GF-D8 (cell line): ENCODE measurements at regions not wholly inside any gene's neighbourhood (a gene's known extent, or its start where the extent isn't known, plus 50 kb on each side); places are given as distances from the start of the nearest gene placed in this dataset.

Experiments used
- DNase-seq: peaks from one replicate; lab custom pipeline; 2025; lab: John Stamatoyannopoulos, UW

DNA sequence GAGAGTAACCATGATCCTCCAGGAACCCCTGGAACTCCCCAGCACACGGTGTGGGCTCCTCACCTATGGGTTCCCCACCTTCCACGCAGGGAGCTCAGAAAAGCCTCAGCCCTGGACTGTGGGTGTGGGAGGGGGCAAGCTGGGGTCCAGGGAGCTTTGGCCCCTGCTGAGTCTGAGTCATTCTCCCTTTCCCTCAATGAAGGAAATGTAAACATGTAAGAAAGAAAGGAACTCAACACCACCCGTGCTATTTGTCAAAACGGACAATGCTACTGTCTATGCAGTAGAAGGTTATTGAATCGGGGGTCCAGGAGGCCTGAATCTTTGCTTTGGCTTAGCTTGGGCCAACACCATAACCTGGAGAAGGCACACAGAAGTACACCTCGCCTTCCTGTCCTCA, 222.8 kb downstream of the PMP22 start:
- DNase-seq: no peak

DNA sequence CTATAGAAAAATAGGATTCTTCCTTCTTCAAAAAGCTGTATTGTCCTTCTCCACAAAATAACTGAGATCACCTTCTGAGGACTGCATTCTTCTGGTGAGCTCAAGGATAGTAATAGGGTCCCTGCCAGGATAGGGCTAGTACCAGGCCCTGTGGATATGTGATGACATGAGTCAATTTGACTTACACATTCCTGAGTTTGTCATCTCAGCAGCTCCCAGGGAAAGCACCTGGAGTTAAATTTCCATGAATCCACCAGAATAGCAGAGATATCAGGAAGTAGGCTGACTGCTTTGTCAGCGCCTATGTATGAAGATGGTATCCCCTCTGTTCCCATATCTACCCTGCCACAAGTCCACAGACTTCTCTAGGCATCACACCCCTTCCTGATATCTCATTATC, 225.8 kb downstream of the PMP22 start:
- no peak for DNase-seq

DNA sequence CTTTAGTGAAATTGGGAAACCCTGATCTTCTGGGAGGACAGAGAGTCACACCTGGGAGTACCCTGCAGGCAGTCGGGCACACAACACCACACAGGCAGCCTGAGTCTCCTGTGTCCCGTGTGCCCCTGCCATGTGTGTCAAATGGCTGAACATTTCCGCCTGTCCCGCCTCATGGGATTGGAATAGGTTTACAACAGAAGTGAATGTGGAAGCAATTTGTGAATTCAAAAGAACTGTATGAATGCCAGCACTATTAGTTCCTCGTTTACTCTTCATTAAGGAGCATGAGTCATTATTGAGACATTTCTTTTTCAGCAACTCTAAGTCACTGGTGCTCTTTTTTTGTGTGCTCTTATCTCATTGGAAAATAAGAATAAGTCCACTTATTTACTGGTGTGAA, 226.5 kb downstream of the PMP22 start:
- no peak for DNase-seq

DNA sequence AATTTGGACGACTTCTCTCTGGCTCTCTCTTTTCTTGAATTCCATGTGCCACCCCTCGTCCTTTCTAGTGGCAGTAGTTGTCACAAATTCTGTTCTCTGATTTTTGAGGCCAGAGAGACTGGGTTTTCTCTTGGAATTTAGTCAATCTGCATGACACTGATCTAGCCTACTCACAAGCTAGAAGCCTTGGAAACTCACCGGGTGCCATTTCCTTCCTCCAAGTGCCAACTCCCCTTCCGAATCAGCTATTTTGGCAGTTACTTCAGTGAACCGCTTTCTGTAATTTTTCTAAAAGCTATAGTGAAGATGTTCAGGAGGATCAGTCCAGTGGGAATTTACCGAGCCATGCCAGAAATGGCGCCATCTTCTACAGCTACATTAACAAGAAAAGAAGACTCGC, 228.9 kb downstream of the PMP22 start:
- DNase-seq: no peak

DNA sequence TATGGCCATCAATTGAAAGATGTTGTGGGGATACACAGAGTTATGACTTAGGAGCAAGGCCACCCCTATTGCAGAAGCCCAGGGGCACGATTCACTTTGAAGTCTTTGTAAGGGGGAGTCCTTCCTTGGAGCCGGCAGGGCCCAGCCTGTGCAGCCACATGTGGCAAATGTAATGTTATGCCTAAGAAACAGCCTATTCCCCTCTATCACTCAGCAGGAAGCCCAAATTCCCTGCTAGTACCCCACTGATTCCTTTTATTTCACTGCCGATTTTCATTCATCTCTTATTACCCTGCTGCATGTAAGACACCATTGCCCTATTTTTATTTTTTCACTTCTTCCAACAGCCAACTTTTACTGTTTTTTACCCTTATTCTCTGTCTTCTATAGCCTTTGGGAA, 233.2 kb downstream of the PMP22 start:
- DNase-seq: no peak

DNA sequence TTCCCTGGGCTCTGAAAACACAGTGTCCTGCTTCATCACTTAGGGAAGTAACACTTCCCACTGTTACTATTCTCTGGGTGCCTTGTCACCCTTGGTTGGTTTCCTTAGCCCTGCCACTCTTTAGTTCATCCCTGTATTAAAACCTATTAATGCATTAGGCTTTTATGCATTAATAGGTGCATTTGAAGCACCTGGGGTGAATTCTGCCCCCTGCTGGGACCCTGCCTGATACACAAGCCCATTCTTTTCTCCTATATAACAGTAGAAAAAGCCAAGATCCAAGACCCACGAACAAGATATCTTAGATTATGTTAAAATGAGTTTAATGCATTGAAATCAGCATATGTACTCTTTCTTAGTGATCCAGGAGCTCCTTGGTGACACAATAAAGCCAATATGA, 235.7 kb downstream of the PMP22 start:
- no peak for DNase-seq

DNA sequence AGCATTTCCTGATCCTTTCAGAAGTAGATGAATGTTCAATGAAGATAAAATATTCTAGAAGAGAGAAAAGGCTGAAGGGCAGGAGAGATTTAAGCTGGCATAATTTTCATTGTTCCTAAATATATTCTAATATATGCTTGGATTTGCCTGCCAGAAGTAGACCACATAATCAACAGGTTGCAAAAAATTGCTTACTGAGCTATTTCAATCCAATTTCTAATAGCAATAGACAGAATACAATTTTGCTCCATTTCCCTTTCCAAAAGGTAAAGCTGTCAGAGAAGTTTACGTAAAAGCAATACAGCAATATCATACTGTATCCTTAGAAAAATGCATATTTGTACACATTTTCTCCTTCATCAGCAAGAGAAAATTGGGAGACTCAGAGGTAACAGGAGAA, 237.3 kb downstream of the PMP22 start:
- DNase-seq: no peak

DNA sequence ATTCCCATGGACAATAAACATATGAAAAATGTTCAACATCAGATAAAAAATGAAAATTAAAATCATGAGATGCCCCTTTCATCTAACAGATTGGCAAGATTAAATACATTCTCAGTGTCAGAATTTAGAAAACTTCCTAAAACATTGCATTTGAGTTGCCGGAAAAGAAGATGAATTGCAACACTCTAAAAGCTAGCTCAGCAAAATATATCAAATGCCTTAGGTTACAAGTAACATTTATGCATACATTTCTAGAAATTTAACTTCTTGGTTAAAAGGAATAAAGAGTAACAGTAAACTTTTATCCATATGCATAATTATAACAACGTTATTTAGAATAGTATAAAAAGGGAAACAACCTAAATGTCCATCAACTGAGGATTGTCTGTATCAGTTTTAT, 239.0 kb downstream of the PMP22 start:
- DNase-seq: no peak

DNA sequence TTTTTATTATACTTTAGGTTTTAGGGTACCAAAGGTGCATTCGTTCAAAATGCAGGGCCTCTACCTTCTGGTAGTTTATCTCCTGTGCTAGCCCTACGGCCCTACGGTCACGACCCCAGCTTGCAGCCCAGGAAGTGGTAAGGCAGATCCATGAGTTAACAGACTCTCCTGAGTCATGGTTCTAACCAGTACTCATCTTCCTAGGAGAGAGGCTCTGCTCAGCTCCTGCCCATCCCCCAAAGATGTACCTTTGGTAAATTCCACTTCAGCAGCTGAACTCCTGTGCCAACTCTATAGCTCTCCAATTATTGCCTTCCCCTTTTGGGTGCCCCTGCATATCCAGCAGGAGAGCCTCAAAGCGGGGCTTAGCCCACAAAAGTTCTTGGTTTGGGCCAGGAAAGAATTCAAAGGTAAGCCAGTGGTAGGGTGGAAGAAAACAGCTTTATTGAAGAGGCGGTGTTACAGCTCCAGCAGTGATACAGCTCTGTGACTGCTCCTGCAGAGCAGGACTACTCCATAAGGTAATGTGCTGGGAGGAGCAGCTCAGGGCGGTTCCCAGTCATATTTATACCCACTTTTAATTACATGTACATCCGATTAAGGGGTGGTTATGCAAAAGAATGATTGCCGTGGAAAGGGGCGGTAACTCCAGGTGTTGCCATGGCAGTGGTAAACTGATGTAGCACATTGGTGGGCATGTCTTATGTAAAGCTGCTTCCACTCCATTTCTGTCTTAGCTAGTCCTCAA, 241.4 kb downstream of the PMP22 start:
- DNase-seq: no peak

DNA sequence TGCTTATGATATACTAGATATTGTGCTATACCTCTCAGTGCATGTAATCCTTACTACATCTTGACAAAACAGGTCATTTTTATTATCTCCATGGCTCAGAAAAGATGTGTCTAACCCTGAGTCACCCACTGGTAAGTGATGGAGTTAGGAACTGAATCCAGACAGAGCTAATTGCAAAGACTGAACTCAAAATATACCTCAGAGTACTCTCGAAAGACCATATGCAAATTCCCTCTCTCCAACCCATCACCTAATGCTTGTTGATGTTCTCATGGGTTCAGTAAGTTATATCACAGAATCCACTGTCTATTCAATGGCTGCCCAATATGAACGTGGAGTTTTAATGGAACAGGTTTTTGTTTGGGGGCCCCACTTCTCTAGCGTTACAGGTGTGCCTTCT, 246.0 kb downstream of the PMP22 start:
- DNase-seq: no peak

DNA sequence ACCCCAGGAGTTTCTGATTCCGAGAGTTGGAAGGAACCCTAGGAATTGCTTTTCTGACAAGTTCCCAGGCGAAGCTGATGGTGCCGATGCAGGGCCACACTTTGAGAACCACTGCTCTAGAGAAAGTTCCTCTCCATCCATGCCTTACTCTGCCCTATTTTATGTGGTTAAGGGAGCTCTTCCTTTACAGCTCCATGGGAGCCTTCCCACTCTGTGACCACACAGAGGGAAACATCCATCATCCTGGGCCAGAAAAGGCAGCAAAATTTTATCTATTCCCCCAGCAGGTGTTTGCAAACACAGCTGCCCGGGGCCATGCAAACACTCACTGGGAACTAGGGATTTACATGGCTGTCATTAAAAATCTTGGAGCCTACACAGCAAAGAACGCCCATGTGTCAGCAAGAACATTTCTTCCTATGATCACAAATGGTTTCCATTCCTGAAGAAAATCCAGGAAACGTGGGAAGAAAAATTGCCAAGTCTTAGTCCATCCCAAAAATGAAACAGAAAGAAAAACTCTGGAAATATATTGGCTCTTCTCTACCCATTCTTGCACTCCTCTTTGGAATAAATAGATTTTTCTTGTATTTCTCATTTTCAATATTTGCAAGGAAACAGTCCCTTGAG, 252.7 kb downstream of the PMP22 start:
- no peak for DNase-seq

DNA sequence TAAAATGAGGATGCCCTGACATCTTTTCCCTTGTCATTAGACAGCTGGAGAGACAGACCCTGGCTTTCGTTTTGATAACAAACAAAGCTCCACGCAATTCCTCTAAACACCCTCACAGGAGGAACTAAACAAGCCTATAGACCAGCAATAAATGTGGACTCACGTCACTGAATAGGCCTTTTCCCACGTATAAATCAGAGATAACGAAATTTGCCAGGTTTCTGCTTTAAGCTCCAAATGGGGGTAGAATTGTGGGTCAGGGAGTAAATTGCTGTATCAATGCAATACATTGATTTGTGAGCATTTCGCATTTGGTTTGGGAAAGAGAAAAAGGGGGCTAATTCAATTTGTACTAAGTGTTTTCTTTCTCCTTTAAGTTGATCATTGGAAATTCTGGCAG, 256.0 kb downstream of the PMP22 start:
- no peak for DNase-seq

DNA sequence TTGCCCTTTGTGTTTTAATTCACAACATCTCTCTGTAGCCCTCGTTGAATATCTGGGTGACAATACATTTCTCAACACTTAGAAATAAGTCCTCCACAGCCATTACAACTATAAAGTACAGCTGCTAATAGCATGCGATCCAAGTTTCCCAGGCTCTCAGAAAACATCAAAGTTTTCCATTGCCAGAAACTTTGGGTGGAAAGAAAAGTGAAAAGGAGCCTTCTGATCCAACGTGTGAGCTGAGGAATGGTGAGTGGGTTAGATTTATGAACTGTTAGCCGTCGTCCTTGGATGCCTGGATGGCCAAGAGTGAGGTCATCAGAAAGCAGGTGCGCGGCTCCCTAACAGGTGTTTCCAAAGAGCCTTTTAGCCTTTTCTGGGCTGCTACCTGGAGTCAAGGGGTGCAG, 258.0 kb downstream of the PMP22 start:
- no peak for DNase-seq

DNA sequence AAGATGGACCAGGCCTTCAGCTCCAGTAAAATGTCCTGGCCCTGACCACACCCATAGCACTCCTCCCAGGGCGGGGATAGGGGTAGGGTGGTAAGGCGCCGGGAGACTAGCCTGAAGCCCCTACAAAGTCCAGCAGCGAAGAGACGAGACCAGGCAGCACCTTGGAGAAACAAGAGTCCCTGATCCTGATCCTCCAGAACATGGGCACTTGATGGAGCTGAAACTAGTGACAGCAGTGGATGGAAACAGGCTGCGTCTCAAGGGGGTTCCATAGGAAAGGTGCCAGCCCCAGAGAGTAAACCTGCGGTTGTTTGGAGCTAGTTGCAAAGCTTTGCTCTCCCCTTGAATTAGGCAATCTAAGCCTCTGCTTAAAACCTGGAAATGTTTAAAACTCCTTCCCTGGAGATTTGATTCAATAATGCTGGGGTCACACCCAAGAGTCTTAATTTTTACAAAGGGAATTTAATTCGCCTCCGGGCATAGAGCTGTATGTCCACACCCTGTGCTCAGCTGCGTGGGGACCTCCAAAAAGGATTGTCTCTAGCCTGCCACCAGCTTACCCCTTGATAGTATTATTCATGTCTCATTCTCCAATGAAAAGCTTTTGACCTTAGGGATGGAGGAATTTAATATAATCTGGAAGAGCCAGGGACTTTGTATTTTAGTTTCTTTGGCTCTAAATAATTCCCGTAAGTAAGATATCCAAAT, 258.6 kb downstream of the PMP22 start:
- DNase-seq: no peak

DNA sequence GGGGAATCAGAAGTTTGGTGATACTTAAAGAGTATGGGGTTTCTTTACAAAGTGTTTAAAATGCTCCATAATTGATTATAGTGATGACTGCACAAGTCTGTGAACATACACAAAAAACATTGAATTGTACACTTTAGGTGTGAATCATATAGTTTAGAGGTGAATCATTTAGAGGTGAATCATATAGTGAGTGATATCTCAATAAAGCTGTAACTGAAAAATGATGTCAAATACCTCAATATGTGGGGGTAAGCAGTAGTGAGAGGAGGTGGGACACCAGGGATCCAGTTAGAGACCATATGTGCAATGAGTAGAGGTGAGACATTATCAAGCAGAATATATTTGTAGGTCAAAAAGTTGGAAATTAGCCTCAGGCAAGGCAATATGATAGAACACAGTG, 264.5 kb downstream of the PMP22 start:
- DNase-seq: no peak

DNA sequence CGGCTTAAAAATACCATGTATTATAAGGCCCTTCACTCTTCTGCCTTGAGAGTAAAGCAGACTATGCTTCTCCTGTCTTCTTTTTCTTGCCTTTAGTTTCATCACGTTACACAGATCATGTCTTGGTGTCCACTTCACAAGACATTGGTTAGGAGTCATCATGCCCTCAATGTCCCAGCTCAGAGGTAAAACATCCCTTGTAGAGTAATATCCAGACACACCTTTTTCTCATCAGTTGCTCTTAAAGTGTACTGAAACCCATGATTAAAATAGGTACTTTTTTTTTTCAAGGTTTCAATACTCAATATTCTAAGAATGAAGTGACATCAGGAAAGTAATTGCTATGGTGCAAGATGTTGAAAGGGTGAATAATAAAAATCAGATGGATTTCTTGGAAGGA, 267.8 kb downstream of the PMP22 start:
- DNase-seq: no peak

DNA sequence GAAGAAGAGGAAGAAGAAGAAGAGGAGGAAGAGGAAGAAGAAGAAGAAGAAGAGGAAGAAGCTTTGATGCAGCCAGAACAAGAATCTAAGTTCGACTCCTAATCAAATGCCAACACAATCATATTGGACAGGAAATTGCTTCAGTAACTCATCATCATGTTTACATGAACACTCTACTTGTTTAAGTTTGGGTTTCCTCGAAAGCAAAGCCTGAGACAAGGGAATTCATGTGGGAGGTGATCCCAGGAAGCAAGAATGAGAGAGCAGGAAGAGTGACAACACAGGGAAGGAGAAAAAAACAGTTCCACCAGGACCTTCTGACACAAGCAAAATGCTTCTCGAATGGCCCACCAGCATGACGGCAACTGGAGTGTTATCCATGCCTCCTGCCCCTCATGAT, 279.0 kb downstream of the PMP22 start:
- DNase-seq: no peak

DNA sequence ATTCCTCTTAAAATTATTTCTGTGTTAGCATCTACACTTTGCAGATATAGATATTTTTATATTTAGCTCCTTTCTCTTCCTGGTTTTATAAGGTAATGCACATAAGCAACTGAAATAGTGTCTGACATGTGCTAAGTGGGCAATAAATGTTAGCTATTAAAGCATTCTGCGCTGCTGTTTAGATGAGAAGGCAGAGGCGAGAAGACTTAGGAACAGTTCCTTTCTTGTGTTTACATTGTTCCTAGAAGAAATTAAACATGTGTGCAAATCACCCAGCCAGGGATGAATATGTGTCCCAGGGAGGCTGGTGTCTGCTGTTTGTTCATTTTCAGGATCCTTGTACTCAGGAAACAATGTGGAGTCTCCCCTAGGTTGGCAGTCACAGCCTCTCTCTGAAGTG, 292.3 kb downstream of the PMP22 start:
- no peak for DNase-seq

DNA sequence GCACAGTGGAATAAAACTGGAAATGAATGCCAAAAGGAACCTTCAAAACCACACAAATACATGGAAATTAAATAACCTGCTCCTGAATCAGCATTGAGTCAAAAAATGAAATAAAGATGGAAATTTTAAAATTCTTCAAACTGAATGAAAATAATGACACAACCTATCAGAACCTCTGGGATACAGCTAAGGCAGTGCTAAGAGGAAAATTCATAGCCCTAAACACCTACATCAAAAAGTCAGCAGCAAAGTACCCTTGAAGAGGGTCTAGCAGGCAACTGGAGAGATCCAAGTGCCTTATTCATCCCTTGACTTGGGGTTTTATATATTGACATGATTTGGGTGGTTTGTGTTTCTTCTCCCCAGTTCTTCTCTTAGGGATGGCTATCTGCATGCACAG, 294.1 kb downstream of the PMP22 start:
- DNase-seq: no peak

DNA sequence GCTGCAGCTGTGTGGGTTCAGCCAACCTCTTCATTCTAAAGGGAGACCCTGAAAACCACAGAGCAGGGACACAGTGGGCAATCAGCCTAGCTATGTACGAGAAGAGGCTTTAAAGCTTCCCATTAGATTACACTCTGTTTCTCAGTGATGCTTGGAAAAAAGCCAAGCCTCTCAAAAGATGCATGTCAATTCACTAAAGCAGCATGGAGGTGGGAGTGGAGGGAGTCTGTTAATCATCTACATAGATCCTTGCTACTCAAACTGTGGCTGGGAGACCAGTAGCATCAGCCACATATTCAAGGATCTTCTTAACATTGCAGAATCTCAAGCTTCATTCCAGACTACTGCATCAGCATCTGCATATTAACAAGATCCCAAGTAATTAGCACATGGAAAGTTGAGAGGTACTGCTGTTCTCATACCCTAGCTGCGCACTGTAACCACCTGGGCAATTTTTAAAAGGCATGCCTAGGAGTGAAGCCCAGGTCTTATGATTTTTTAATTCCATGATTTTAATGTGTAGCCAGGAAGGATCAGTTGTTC, 305.9 kb downstream of the PMP22 start:
- DNase-seq: no peak

DNA sequence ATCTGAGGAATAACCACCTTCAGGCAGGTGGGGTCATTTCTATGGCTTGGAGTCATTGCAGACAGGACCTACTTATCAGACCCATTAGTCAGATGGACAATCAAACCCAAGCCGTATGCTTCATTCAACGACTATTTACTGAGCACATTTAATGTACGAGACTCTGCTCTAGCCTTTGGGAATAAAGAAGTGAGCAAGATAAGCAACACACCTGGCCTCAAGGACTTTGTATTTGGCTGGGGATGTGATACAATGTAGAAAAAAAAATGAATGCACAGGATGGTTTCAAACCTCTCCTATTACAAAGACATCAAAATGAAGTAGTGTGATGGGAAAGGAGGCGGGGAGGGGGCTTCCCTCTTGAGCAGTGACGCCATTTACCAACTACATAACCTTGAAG, 311.7 kb downstream of the PMP22 start:
- DNase-seq: no peak

DNA sequence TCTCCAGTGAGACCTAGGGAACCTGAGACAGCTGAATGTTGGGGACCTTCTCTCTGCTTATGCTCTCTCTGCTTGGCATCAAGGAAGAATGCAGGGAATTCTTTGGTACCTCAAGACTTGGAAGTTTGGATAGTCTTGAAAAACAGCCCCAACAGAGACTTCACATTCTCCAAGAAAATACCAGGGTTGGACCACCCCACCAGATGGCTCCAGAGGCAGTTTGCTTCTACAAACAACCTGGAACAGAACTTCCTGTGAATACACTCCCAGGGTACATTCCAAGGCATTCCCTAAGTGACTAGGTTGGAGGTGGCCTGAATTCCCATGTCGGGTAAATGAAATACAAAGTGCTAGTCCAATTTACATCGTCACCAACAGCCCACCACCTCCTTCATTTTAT, 314.4 kb downstream of the PMP22 start:
- DNase-seq: no peak

DNA sequence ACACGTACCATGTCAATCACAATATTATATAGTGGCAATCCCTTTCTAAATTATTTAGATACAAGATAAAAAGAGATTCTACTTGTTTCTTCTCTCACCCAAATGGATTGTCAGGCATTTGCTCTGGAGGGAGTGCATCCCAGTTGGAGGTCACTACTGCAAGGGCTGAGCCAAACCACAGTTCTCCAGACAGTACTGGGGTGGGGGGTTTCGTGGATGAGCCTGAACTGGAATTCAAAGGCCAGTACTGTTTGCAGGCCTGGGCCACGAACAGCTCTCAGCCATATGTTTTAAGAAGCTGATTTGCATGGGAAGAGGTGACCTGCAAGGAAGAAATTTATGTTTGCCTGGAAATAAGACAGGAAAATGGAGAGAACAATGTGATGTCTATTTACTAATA, 314.9 kb downstream of the PMP22 start:
- no peak for DNase-seq
